H1 (cell line): ENCODE measurements at regions not wholly inside any gene's neighbourhood (a gene's known extent, or its start where the extent isn't known, plus 50 kb on each side); places are given as distances from the start of the nearest gene placed in this dataset.

Source experiments
- CTCF ChIA-PET: fragments of 300-600 bp; sonication (Branson Sonifier 250); formaldehyde crosslinking; loops from one replicate; lab custom pipeline; 2021; ENCODE audit not compliant: partially characterized antibody; lab: Charles Lee
- POLR2A ChIA-PET: fragments of 300-600 bp; sonication (Branson Sonifier 250); formaldehyde crosslinking; loops from one replicate; lab custom pipeline; 2021; ENCODE audit warnings: inconsistent platforms; ENCODE audit not compliant: partially characterized antibody; lab: Charles Lee
- DNase-seq, 2 experiments: peaks; one replicate each; pipeline versions ENCODE4 v3.0.0 to v3.0.0-alpha.2; 2010 to 2022; ENCODE audit warnings: low spot score in 2 of 2, low read depth in 1 of 2, mixed read lengths in 1 of 2
- FAIRE-seq: peaks from 2 replicates; lab custom pipeline; 2011; peaks lifted over from hg19 to GRCh38; lab: Jason Lieb, UNC
- H2AFZ ChIP-seq: 2 replicates; pipeline ENCODE4 v1.8.1; 2012; ENCODE audit warnings: low read length, inconsistent platforms
- H2AK5ac ChIP-seq: 2 replicates; pipeline ENCODE4 v1.6.1; 2013; ENCODE audit warnings: low read depth, low read length
- H2BK120ac ChIP-seq: replicated peaks from 2 replicates; pipeline ENCODE3; 2013; ENCODE audit warnings: low read depth, low read length, inconsistent platforms
- H2BK12ac ChIP-seq: 2 replicates; pipeline ENCODE4 v1.6.1; 2013; ENCODE audit warnings: low read depth, low read length
- H2BK15ac ChIP-seq: 2 replicates; pipeline ENCODE4 v1.6.1; 2013; ENCODE audit warnings: low read length
- H2BK20ac ChIP-seq: 2 replicates; pipeline ENCODE4 v1.6.1; 2013; ENCODE audit warnings: low read length
- H2BK5ac ChIP-seq: 2 replicates; pipeline ENCODE4 v1.6.1; 2013; ENCODE audit warnings: low read depth, low read length
- H3K14ac ChIP-seq: 2 replicates; pipeline ENCODE4 v1.6.1; 2013; ENCODE audit warnings: inconsistent platforms; ENCODE audit not compliant: insufficient read length
- H3K18ac ChIP-seq: 2 replicates; pipeline ENCODE4 v1.6.1; 2013; ENCODE audit warnings: low read length; ENCODE audit errors: extremely low read depth
- H3K23ac ChIP-seq: 2 replicates; pipeline ENCODE4 v1.6.1; 2013; ENCODE audit warnings: inconsistent platforms; ENCODE audit not compliant: insufficient read length
- H3K23me2 ChIP-seq: 2 replicates; pipeline ENCODE4 v1.6.1; 2013; ENCODE audit warnings: low read depth, low read length
- H3K27ac ChIP-seq: 2 replicates; pipeline ENCODE4 v1.6.1; 2011; ENCODE audit warnings: low read depth, low read length, inconsistent platforms
- H3K27me3 ChIP-seq, 4 experiments: replicated peaks in 1 of 4; 1 replicate in 1 of 4; 2 replicates in 3 of 4; pipeline versions ENCODE4 v1.6.1 to v1.8.1; 2011 to 2013; ENCODE audit warnings: low read length in 3 of 4, mild to moderate bottlenecking in 3 of 4, inconsistent platforms in 2 of 4, mixed read lengths in 2 of 4, moderate library complexity in 1 of 4; ENCODE audit not compliant: control insufficient read depth in 3 of 4, insufficient read depth in 3 of 4; ENCODE audit errors: extremely low read depth in 1 of 4
- H3K36me3 ChIP-seq, 4 experiments: 2 replicates each; pipeline versions ENCODE4 v1.6.1 to v1.8.1; 2011 to 2013; ENCODE audit warnings: mild to moderate bottlenecking in 4 of 4, low read length in 3 of 4, moderate library complexity in 2 of 4, control low read depth in 1 of 4, inconsistent platforms in 1 of 4; ENCODE audit not compliant: insufficient read depth in 4 of 4, control insufficient read depth in 2 of 4
- H3K4ac ChIP-seq: replicated peaks from 2 replicates; pipeline ENCODE3; 2013; ENCODE audit warnings: low read length, low read depth, mixed read lengths, inconsistent platforms; ENCODE audit not compliant: insufficient read length
- H3K4me1 ChIP-seq, 4 experiments: replicated peaks in 1 of 4; 1 replicate in 1 of 4; 2 replicates in 3 of 4; pipeline versions ENCODE4 v1.6.1 to v1.8.1; 2011 to 2013; ENCODE audit warnings: low read length in 3 of 4, inconsistent platforms in 2 of 4, mixed read lengths in 1 of 4; ENCODE audit not compliant: insufficient read depth in 4 of 4, control insufficient read depth in 3 of 4
- H3K4me2 ChIP-seq, 2 experiments: 2 replicates each; pipeline versions ENCODE4 v1.6.1 to v1.8.1; 2011 to 2013; ENCODE audit warnings: low read depth in 2 of 2, low read length in 2 of 2, control low read depth in 1 of 2, inconsistent platforms in 1 of 2, mild to moderate bottlenecking in 1 of 2; ENCODE audit not compliant: insufficient read depth in 1 of 2
- H3K4me3 ChIP-seq, 4 experiments: fragments of 200-600, 300-600 bp in 1 of 4; sonication (generic), shearing (Covaris generic), sonication (Bioruptor Twin) in 1 of 4; 2 replicates each; pipeline versions ENCODE4 v1.5.1 to v1.8.1; 2011 to 2016; ENCODE audit warnings: low read length in 4 of 4, low read depth in 3 of 4, control low read depth in 2 of 4, inconsistent platforms in 2 of 4, mild to moderate bottlenecking in 2 of 4, mixed read lengths in 1 of 4, moderate library complexity in 1 of 4; ENCODE audit not compliant: insufficient read depth in 2 of 4; ENCODE audit errors: extremely low read depth in 1 of 4
- H3K56ac ChIP-seq: replicated peaks from 2 replicates; pipeline ENCODE3; 2013; ENCODE audit warnings: low read depth, mild to moderate bottlenecking, mixed read lengths, low read length, inconsistent platforms; ENCODE audit not compliant: insufficient read length
- H3K79me1 ChIP-seq: 2 replicates; pipeline ENCODE4 v1.6.1; 2013; ENCODE audit warnings: low read depth, low read length, control low read depth
- H3K79me2 ChIP-seq, 2 experiments: 2 replicates each; pipeline versions ENCODE4 v1.6.1 to v1.8.1; 2012 to 2013; ENCODE audit warnings: low read length in 2 of 2, mild to moderate bottlenecking in 2 of 2, inconsistent platforms in 1 of 2; ENCODE audit not compliant: insufficient read depth in 2 of 2, control insufficient read depth in 1 of 2
- H3K9ac ChIP-seq, 4 experiments: replicated peaks in 1 of 4; 1 replicate in 1 of 4; 2 replicates in 3 of 4; pipeline versions ENCODE4 v1.6.1 to v1.8.1; 2011 to 2013; ENCODE audit warnings: low read depth in 3 of 4, low read length in 3 of 4, control low read depth in 2 of 4, mild to moderate bottlenecking in 2 of 4, moderate library complexity in 2 of 4, inconsistent platforms in 1 of 4; ENCODE audit errors: extremely low read depth in 1 of 4
- H3K9me3 ChIP-seq, 2 experiments: 2 replicates each; pipeline versions ENCODE4 v1.6.1 to v1.8.1; 2012 to 2013; ENCODE audit warnings: mild to moderate bottlenecking in 2 of 2, moderate library complexity in 2 of 2, control low read depth in 1 of 2, inconsistent platforms in 1 of 2, low read depth in 1 of 2, low read length in 1 of 2, mixed read lengths in 1 of 2; ENCODE audit not compliant: insufficient read depth in 2 of 2
- H4K20me1 ChIP-seq, 2 experiments: replicated peaks in 1 of 2; 2 replicates each; pipeline versions ENCODE3 to v1.8.1; 2011 to 2013; ENCODE audit warnings: inconsistent platforms in 2 of 2, low read length in 2 of 2, mild to moderate bottlenecking in 1 of 2; ENCODE audit not compliant: insufficient read depth in 2 of 2, control insufficient read depth in 1 of 2
- H4K5ac ChIP-seq: 2 replicates; pipeline ENCODE4 v1.6.1; 2013; ENCODE audit warnings: low read length, low read depth, mixed read lengths, inconsistent platforms; ENCODE audit not compliant: insufficient read length
- H4K8ac ChIP-seq: 2 replicates; pipeline ENCODE4 v1.8.0; 2013; ENCODE audit warnings: mild to moderate bottlenecking, moderate library complexity, low read length, inconsistent platforms; ENCODE audit not compliant: insufficient read depth; ENCODE audit errors: extremely low read depth
- H4K91ac ChIP-seq: replicated peaks from 2 replicates; pipeline ENCODE3; 2013; ENCODE audit warnings: low read length, mixed read lengths, inconsistent platforms; ENCODE audit not compliant: insufficient read length
- HDAC6 ChIP-seq: IDR thresholded peaks from one replicate; pipeline ENCODE4 v1.7.1; 2012; ENCODE audit warnings: low read depth, mild to moderate bottlenecking, inconsistent platforms, low read length, moderate library complexity
- WGBS, 2 experiments: shearing (Covaris generic) in 1 of 2; methylation state at CpG; one replicate each; pipeline versions ENCODE4 v1.1.6 to v1.1.7; 2013 to 2015; ENCODE audit warnings: low lambda C conversion rate in 2 of 2, mixed read lengths in 2 of 2, inconsistent platforms in 1 of 2, low coverage in 1 of 2, missing lambda C conversion rate in 1 of 2; ENCODE audit not compliant: insufficient replicate concordance in 2 of 2, insufficient coverage in 1 of 2, insufficient read length in 1 of 2; ENCODE audit errors: extremely low coverage in 1 of 2, missing lambda C conversion rate in 1 of 2; 5-methylcytosine and 5-hydroxymethylcytosine counted together

DNA sequence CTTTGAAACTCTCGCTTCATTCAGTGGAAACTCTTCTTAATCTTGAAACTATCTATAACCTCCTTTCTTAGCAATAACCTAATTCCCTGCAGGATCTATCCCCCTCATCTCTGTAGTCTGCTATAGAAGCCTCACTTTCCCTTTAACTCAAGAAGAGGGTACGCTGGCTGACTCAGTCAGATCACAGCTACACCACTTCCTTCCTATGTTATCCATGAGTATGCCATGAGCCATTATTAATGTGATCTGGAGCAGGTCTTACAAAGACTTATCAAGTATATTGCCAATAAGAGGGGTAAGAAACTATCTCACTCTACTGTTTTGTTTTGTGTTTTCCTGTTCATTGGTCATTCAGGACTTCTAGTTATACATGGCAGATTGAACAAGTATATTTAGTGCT lies 165.3 kb downstream of the PJA1 start:
- no peak for FAIRE-seq
- CTCF ChIA-PET, result interaction anchor here (1.0 kb wide), 1 partner anchor 388 kb away, joined by 3 read pairs; no protein-coding TSS in a partner anchor

More for the DNA sequence above, 165.3 kb downstream of the PJA1 start:
- Histone ChIP-seq H4K8ac (no peak overlapping the region), H4K91ac (no peak overlapping the region), H2AFZ (no peak overlapping the region), H2BK120ac (no peak overlapping the region), H3K14ac (no peak overlapping the region), H4K5ac (no peak overlapping the region), H3K56ac (no peak overlapping the region), H3K9me3 (no peaks in the 10 kb centered on the region), H3K23me2 (no peaks in the 10 kb centered on the region), H3K4me3 (no peak overlapping the region), H3K18ac (no peak overlapping the region)
- WGBS, 2 experiments, result 77% methylated on average over 2 of the region's 2 CpGs; no CpG with 5 or more reads in 1 of the 2 experiments
- DNase-seq, result no peak
- TF ChIP-seq HDAC6, result no peak
- TF ChIP-seq, all 59 proteins: peak for 0
- Histone ChIP-seq H3K27ac (no peak overlapping the region), H2BK15ac (no peak overlapping the region), H2BK20ac (no peak overlapping the region), H3K79me2 (no peaks in the 10 kb centered on the region), H3K23ac (no peak overlapping the region), H2BK12ac (no peak overlapping the region), H3K4ac (no peak overlapping the region), H3K79me1 (no peaks in the 10 kb centered on the region), H4K20me1 (no peaks in the 10 kb centered on the region), H3K27me3 (no peaks in the 10 kb centered on the region), H3K4me1 (peaks cover 0 to under 1% (median 0%) of the 10 kb centered on the region in 4 experiments; a peak in 2 of 7 replicates), H3K36me3 (no peaks in the 10 kb centered on the region), H3K4me2 (no peak overlapping the region), H2BK5ac (no peak overlapping the region), H3K9ac (no peak overlapping the region), H2AK5ac (no peak overlapping the region)
- POLR2A ChIA-PET, result no interaction called here
